ENCODE measurements at regions not wholly inside any gene's neighbourhood (a gene's known extent, or its start where the extent isn't known, plus 50 kb on each side); places are given as distances from the start of the nearest gene placed in this dataset.
"Not testable (repeated sequence)": the region's sequence is repeated elsewhere in the genome, so short reads cannot be mapped to it uniquely, and the experiment has no call there.

DNA sequence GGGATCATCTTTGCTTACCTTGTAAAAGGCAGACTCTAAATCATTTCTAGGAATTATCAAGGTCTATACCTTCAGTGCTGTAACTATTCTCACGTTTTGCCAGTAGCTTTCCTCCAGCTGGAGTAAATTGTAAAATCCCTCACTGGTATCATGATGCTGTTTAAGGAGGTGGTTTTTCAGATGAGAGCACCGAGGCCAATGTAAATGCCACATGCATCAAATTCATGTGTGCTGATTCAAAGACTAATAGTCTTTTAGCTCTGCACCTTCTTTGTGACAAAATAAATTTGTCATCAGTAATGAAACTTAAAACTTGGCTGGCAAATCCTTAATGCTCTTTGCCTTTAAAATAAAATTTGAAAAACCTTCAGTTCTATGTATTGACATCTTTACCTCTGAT, 503.8 kb downstream of the SETD4 start:
- DNase-seq (ENCODE audit: insufficient read length, low spot score) (no peak), FAIRE-seq (no peak)

DNA sequence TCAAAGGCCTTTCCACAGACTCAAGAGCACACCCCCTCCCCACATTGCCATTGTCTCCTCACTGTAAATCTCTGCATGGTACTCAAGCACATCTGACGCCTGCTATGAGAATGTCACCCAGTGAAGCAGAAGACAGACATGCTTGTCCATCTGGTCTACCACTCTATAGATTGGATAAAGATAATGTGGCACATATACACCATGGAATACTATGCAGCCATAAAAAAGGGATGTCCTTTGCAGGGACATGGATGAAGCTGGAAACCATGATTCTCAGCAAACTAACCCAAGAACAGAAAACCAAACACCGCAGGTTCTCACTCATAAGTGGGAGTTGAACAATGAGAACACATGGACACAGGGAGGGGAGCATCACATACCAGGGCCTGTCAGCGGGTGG, 503.4 kb upstream of the RUNX1 start:
- FAIRE-seq; DNase-seq (ENCODE audit: insufficient read length, low spot score): not testable (repeated sequence)

DNA sequence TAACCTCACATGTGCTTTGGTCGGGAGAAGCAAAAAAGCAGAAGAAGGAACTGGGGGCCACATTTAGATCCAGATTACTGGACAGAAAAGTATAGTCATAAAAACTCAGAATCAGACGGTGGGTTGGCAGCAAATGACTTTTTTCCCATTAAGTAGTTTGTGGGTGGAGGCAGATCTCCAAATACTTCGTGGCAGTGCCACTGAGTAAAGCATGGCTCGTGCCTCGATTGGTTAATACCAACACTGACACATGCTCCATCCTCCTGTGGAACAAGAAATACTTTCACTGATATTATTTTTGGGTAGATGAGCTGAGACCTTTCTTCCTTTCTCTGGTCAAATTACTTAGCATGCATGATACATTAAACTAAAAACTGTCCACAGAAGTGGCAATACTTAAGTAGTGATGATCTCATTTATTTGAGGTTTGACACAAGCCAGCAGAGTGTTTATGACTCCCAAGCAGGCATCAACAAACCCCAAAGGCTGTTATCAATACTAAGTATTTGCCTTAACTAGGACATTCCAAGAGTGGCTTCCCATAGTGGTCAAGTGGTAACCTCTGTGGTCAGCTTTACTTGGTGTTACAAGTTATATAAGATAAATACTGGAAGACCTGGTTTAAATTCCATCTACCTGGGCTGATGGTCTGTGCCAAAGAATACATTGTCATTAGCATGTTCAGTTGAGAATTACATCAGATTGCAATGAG, 500.0 kb upstream of the RUNX1 start:
- no peak for FAIRE-seq

DNA sequence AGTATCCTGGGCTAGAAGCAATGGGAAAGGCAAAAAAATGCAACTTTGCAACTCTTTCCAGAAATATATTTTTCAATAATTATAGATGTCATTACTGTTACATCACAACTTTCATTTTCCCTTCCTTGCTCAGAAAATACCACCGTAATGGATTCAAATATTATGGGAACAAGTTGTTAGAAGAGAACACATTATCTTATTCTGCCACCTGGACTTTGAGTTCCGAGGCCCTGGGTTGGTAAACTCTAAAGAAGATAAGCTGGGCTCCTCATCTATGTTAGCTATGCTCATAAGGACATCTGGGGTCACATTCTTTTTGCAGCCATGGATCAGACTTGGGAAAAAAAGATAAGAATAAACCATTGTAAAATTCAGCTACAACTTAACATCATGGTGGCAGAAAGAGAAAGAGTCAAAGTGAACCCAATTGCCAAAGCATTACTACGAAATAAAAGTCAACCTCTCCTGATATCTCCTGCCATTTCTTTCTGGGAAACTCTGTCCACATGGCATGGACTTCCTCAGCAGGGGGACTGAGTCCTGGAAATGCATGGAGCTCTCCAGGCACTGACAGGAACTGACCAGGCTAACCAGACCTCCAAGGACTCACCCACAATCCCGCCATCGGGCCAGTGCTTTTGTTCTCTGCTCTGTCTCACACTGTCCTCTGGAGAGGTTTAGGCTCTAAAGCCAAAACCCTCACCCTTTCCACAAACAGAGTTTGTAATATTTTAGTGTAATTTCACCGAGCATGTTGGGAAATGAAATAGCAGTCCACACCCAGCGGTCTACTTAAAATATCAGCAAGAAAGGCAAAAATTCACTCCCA, 499.1 kb upstream of the RUNX1 start:
- FAIRE-seq = no peak
- no peak for DNase-seq (ENCODE audit: insufficient read length, low spot score)

More for the DNA sequence above, 500.0 kb upstream of the RUNX1 start:
- no peak for DNase-seq (ENCODE audit: insufficient read length, low spot score)

DNA sequence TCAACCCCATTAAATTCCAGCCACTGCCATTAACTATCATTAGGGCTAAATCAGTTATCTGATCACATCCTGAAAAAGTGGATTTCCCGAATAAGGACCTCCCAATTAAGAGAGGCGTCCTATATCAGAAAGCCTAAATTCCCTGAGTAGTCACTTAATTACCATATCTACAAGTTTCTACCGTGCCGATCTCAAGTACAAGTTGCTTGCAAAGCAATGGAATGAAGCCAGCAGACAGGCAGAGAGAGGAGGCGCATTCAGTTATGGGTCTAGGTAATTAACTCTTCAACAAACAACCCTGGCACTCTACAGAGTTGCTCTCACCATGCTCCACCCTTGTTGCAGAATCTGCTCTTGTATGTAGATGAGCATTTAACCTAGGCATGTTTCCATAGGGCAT, 494.6 kb upstream of the RUNX1 start:
- FAIRE-seq = no peak
- DNase-seq (ENCODE audit: insufficient read length, low spot score) = no peak

DNA sequence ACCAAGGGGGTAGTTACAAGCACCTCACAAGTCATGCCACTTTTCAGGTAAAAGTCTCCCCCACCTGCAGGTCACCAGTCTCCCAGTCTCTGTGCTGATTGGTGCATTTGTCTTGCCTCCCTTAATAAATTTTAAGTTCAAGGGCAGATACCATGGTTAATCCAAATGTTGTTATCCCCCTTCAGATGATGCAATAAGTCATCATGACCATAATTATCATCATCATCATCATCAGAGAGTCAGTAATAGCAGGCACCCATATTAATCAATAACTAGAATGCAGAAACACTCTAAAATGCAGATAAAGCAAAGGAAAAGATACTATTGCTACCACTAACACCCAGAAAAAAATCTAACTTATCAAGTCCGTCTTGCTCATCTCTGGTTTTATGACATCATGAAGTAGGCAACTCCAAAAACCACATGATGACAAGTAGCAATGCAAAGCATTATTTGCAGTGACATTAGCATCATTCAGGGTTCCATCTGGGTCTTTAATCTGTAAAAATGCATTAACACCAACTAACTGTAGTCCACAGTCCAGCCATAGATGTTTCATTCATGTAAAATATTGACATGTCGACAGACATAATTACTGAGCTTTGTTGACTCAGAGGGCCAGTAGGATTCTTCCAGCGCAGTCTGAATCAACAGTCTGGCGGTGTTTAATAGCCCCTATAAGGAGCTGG, 492.0 kb upstream of the RUNX1 start:
- DNase-seq (ENCODE audit: insufficient read length, low spot score) (no peak), FAIRE-seq (no peak)

- DNase-seq (ENCODE audit: insufficient read length, low spot score) = no peak
- no peak for FAIRE-seq
Measured at GRCh38 chr21:35538386-35538785, 489.3 kb upstream of the RUNX1 start.

- DNase-seq (ENCODE audit: insufficient read length, low spot score) (no peak), FAIRE-seq (no peak)
Measured at GRCh38 chr21:35537604-35538003, 488.5 kb upstream of the RUNX1 start.

DNA sequence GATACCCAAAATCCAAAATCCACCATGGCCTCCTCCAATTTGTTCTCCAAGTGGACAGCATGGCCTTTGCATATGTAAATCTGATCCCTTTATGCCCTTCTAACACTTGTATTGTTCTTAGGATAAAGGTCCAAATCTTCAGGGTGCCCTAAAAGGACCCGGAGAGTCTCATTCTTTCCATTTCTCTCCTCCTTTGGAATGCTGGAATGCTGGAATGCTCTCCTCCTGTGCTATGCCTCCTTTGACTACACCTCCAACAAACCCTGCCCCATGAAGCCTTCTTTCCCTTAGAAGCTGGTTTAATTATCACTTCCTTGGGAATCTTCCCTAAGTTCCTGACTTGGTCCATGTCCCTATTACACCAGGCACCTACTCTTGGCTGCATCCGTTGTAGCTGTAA, 484.8 kb upstream of the RUNX1 start:
- DNase-seq (ENCODE audit: insufficient read length, low spot score) (no peak), FAIRE-seq (no peak)

- no peak for DNase-seq (ENCODE audit: insufficient read length, low spot score)
- no peak for FAIRE-seq
Measured at GRCh38 chr21:35530766-35531165, 481.7 kb upstream of the RUNX1 start.

DNA sequence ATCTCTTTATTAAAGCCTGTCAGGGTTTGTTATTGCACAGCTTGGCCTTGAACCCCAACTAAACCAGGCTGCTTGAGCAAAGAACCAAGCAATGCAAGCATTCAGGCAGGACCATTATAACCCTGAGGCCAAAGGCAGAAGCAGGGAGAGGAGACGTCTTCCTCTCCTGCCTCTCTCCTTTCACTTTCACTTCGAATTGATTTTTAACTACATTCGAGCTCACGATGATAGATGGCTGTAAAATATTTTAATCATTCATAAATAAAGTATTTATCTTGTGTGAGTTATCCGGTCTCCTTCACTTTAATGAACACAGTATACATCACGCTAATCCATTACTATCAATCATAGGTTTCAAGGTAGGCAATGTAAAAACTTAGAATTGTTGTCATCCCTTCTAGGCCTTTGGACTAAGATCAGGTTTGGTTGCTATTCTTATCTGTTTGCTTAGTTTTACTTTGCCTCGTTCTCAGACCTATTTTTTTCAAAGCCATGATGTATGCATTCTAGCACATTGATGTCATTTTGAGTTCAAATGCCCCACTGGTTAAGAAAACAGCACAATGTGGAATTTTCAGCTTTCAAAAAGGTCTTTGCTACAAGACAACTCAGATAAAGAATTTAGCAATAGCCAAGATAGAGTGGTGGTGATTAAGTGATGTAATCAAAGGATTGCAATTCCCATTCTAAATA, 480.2 kb upstream of the RUNX1 start:
- FAIRE-seq = peak; percentile 81
- peak; percentile 31 for DNase-seq (ENCODE audit: insufficient read length, low spot score)

GRCh38 chr21:35528116-35529042, 479.3 kb upstream of the RUNX1 start:
- FAIRE-seq = peak; percentile 68
- DNase-seq (ENCODE audit: insufficient read length, low spot score) = peak; percentile 19

GRCh38 chr21:35527358-35527757, 478.3 kb upstream of the RUNX1 start:
- DNase-seq (ENCODE audit: insufficient read length, low spot score) (no peak), FAIRE-seq (no peak)

GRCh38 chr21:35525443-35525842, 476.3 kb upstream of the RUNX1 start:
- FAIRE-seq = no peak
- DNase-seq (ENCODE audit: insufficient read length, low spot score) = no peak

DNA sequence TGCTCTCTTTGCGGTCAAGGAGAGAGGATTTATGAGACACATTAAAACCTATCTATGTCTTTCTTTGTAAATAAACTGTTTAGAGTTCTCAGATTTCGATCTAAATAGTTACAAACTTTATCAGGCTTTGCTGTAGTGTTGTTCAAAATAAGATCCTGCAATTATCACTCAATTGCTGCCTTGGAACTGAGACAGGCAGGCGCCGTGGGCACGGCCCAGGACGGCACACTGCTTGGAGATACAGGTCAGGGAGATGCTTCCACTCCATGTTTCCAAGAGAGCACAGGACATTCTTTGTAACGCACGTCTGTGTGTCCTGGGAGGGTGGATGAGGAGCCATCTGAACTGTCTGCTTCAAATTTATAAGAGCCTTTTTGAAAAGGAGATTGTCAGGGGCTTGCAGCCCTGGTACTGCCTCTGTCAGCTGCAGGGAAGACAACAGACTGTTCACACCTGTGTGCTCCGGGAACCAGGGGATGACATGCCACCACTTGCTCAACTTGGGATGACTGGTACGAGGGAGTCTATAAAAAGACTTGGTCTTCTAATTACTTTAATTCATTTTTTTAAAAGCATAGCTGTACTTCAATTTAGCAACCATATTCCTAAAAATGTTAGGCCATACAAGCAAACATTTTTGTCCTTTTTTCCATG, 472.9 kb upstream of the RUNX1 start:
- DNase-seq (ENCODE audit: insufficient read length, low spot score) (no peak), FAIRE-seq (no peak)

- DNase-seq (ENCODE audit: insufficient read length, low spot score) = no peak
- no peak for FAIRE-seq
Measured at GRCh38 chr21:35521293-35521692, 472.2 kb upstream of the RUNX1 start.

- no peak for DNase-seq (ENCODE audit: insufficient read length, low spot score)
- FAIRE-seq = no peak
Measured at GRCh38 chr21:35520856-35521255, 471.8 kb upstream of the RUNX1 start.

GRCh38 chr21:35520302-35520701, 471.2 kb upstream of the RUNX1 start:
- DNase-seq (ENCODE audit: insufficient read length, low spot score) (no peak), FAIRE-seq (no peak)

- FAIRE-seq = no peak
- no peak for DNase-seq (ENCODE audit: insufficient read length, low spot score)
Measured at GRCh38 chr21:35517865-35518264, 468.8 kb upstream of the RUNX1 start.

All from GM19239 (cell line).